ENCODE measurements at regions not wholly inside any gene's neighbourhood (a gene's known extent, or its start where the extent isn't known, plus 50 kb on each side); places are given as distances from the start of the nearest gene placed in this dataset.

- TF ChIP-seq FOS (IDR thresholded peaks at IDR 0.05; ENCODE audit: extremely low read depth, insufficient read length) (no peak), MNT (conservative IDR thresholded peaks at IDR 0.05) (no peak), POLR2AphosphoS5 (IDR thresholded peaks at IDR 0.05; ENCODE audit: control insufficient read depth, insufficient read depth, low read depth, low read length) (no peak), ZBTB11 (CRISPR knock-in tag; IDR thresholded peaks at IDR 0.05) (no peak), CSDE1 (IDR thresholded peaks at IDR 0.05) (no peak), ARID3B (CRISPR knock-in tag; IDR thresholded peaks at IDR 0.05; ENCODE audit: borderline replicate concordance) (no peak), PML (IDR thresholded peaks at IDR 0.05; ENCODE audit: low read length) (no peak), STAT5A (IDR thresholded peaks at IDR 0.05; ENCODE audit: borderline replicate concordance, low read length) (no peak), RBM34 (IDR thresholded peaks at IDR 0.05; ENCODE audit: borderline replicate concordance, insufficient read depth, low read length) (no peak), ZNF263 (CRISPR knock-in tag; IDR thresholded peaks at IDR 0.05; ENCODE audit: borderline replicate concordance) (no peak), HDAC2 (IDR thresholded peaks at IDR 0.05) (no peak), MBD1 (CRISPR knock-in tag; IDR thresholded peaks at IDR 0.05) (no peak), MTA2 (IDR thresholded peaks at IDR 0.05; ENCODE audit: low read depth) (no peak)
- TF ChIP-seq, protein P1, sequence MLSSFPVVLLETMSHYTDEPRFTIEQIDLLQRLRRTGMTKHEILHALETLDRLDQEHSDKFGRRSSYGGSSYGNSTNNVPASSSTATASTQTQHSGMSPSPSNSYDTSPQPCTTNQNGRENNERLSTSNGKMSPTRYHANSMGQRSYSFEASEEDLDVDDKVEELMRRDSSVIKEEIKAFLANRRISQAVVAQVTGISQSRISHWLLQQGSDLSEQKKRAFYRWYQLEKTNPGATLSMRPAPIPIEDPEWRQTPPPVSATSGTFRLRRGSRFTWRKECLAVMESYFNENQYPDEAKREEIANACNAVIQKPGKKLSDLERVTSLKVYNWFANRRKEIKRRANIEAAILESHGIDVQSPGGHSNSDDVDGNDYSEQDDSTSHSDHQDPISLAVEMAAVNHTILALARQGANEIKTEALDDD (IDR thresholded peaks at IDR 0.05), result 0 out of 2 replicates have a peak, but pooled peaks have one; percentile 32
- TF ChIP-seq, protein P2, sequence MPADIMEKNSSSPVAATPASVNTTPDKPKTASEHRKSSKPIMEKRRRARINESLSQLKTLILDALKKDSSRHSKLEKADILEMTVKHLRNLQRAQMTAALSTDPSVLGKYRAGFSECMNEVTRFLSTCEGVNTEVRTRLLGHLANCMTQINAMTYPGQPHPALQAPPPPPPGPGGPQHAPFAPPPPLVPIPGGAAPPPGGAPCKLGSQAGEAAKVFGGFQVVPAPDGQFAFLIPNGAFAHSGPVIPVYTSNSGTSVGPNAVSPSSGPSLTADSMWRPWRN (IDR thresholded peaks at IDR 0.05; ENCODE audit: low read depth), result no peak
- TF ChIP-seq, protein P3, sequence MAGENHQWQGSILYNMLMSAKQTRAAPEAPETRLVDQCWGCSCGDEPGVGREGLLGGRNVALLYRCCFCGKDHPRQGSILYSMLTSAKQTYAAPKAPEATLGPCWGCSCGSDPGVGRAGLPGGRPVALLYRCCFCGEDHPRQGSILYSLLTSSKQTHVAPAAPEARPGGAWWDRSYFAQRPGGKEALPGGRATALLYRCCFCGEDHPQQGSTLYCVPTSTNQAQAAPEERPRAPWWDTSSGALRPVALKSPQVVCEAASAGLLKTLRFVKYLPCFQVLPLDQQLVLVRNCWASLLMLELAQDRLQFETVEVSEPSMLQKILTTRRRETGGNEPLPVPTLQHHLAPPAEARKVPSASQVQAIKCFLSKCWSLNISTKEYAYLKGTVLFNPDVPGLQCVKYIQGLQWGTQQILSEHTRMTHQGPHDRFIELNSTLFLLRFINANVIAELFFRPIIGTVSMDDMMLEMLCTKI (IDR thresholded peaks at IDR 0.05; ENCODE audit: partially characterized antibody), result no peak
Measured at GRCh38 chr12:108442910-108443309, 72.2 kb upstream of the FICD start (continued).

Data from K562 (cell line).